ENCODE measurements at regions not wholly inside any gene's neighbourhood (a gene's known extent, or its start where the extent isn't known, plus 50 kb on each side); places are given as distances from the start of the nearest gene placed in this dataset.
A peak's percentile ranks its signal among the peaks of the same experiment; 100 is the strongest.

DNA sequence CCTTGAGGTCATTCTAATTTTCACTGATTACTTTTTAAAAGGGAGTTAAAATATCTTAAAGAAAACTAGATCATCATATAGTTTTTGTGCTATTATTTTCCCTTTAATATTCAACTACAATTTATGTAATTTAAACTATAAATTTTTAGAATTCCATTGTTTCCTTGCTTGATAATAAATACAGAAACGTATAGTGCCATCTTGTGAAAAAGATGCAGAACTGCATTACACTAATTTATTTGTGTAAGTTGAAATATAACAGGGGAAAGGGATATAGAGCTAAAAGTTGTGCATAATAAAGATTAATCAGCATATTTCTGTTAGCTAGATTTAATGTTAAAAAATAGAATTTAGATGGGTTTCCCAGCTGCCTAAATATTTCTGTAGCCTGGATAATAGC is 61.5 kb upstream of the TDRD3 start:
- Histone ChIP-seq H3K36me3 (no peaks in the 10 kb centered on the region), H3K9me3 (no peaks in the 10 kb centered on the region), H3K4me1 (no peaks in the 10 kb centered on the region), H3K27ac (no peak overlapping the region), H3K4me3 (no peak overlapping the region), H3K27me3 (no peaks in the 10 kb centered on the region)
- in situ Hi-C loops (cut with MboI; ENCODE audit: low sequenced_read_pairs in 4 of 4): loop anchor here in 1 of 4 donors (25.0 kb wide), 1 partner anchor 948 kb away; no protein-coding TSS in a partner anchor
- DNase-seq (no peak), ATAC-seq (no peak)
- no peak for TF ChIP-seq POLR2A (IDR thresholded peaks at IDR 0.05)
- TF ChIP-seq, protein P1, sequence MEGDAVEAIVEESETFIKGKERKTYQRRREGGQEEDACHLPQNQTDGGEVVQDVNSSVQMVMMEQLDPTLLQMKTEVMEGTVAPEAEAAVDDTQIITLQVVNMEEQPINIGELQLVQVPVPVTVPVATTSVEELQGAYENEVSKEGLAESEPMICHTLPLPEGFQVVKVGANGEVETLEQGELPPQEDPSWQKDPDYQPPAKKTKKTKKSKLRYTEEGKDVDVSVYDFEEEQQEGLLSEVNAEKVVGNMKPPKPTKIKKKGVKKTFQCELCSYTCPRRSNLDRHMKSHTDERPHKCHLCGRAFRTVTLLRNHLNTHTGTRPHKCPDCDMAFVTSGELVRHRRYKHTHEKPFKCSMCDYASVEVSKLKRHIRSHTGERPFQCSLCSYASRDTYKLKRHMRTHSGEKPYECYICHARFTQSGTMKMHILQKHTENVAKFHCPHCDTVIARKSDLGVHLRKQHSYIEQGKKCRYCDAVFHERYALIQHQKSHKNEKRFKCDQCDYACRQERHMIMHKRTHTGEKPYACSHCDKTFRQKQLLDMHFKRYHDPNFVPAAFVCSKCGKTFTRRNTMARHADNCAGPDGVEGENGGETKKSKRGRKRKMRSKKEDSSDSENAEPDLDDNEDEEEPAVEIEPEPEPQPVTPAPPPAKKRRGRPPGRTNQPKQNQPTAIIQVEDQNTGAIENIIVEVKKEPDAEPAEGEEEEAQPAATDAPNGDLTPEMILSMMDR (IDR thresholded peaks at IDR 0.05 in 4 of 5, conservative IDR thresholded peaks at IDR 0.05 in 1 of 5): peak in 1 of 5 experiments; percentile 47
- intact Hi-C loops (cut with DNase I; ENCODE audit: low total_unique reads): no loop called here

DNA sequence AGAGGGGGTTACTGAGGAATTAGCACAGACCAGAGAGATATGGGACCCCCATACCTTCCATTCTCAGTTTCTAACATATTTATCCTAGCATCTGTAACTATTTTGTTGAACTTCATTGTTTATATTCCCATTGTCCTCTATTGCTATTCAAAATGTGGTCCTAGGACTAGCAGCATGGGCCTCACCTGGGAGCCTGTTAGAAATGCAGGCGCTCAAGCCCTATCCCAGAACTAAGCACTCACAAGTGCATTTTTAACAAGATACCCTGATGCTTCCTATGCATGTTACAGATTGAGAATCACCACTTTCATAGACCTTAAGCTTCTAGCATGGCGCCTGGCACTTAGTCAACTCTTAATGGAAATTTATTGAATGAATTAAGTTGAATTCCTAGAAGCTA is 58.3 kb upstream of the TDRD3 start:
- Histone ChIP-seq H3K27ac (no peak overlapping the region), H3K27me3 (peaks cover 0 to 3% (median 0%) of the 10 kb centered on the region in 3 donors), H3K9me3 (no peaks in the 10 kb centered on the region), H3K4me3 (no peak overlapping the region), H3K4me1 (no peaks in the 10 kb centered on the region), H3K36me3 (no peaks in the 10 kb centered on the region)
- in situ Hi-C loops (cut with MboI; ENCODE audit: low sequenced_read_pairs in 4 of 4): loop anchor here in 1 of 4 donors (25.0 kb wide), 1 partner anchor 951 kb away; no protein-coding TSS in a partner anchor
- TF ChIP-seq POLR2A (IDR thresholded peaks at IDR 0.05): no peak
- TF ChIP-seq, protein P1 (IDR thresholded peaks at IDR 0.05 in 4 of 5, conservative IDR thresholded peaks at IDR 0.05 in 1 of 5): no peak
- intact Hi-C loops (cut with DNase I; ENCODE audit: low total_unique reads): no loop called here
- ATAC-seq (no peak), DNase-seq (no peak)

DNA sequence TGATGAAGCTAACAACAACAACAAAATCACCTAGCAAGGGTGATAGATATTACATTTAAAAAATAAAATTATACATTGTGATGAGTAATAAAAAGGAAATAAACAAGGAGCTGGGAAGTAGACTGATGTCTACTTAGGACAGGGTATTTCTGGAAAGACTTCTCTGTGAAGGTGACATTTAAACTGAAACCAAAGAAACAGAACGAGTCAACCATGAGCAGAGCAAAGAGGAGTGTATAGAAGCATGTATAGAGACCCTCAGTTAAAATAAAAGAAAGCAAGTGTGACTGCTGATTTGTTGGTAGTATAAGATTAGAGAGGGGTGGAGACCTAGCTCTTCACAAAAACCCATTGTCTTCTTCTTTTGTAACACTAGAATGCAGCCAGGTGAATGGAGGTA is 53.0 kb upstream of the TDRD3 start:
- in situ Hi-C loops (cut with MboI; ENCODE audit: low sequenced_read_pairs in 4 of 4) (loop anchor here in 1 of 4 donors (25.0 kb wide), 1 partner anchor 957 kb away; no protein-coding TSS in a partner anchor), intact Hi-C loops (cut with DNase I; ENCODE audit: low total_unique reads) (no loop called here)
- peaks cover 0 to 3% (median 0%) of the 10 kb centered on the region in 3 donors for H3K27me3 ChIP-seq
- no peaks in the 10 kb centered on the region for H3K9me3 ChIP-seq
- no peak overlapping the region for H3K4me3 ChIP-seq
- ATAC-seq: no peak
- TF ChIP-seq POLR2A (IDR thresholded peaks at IDR 0.05): no peak
- TF ChIP-seq, protein P1 (IDR thresholded peaks at IDR 0.05 in 4 of 5, conservative IDR thresholded peaks at IDR 0.05 in 1 of 5): no peak
- H3K36me3 ChIP-seq: no peaks in the 10 kb centered on the region
- no peaks in the 10 kb centered on the region for H3K4me1 ChIP-seq
- H3K27ac ChIP-seq: no peak overlapping the region
- DNase-seq: no peak

DNA sequence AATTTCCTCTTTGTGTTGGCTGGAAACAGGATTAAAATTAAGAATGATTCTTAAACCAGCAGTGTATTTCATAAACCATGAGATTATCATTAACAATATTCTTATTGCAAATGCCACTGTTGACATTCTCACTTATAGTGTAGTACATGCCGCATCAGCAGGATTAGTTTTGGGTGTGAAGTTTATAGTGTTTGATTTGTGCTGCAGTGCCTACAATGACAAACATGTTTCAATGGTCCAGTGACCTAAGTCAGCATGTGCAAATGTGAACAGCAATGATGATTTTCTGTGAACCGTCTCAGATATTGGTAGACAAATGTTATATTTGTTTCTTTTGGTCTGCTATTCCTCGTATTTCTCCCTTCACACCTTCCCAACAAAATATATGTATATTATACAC is 49.8 kb upstream of the TDRD3 start:
- no peak for TF ChIP-seq POLR2A (IDR thresholded peaks at IDR 0.05)
- TF ChIP-seq, protein P1 (IDR thresholded peaks at IDR 0.05 in 4 of 5, conservative IDR thresholded peaks at IDR 0.05 in 1 of 5): no peak
- DNase-seq (no peak), ATAC-seq (no peak)
- no peaks in the 10 kb centered on the region for H3K36me3 ChIP-seq
- H3K27me3 ChIP-seq: no peaks in the 10 kb centered on the region
- H3K4me1 ChIP-seq: no peaks in the 10 kb centered on the region
- no peak overlapping the region for H3K27ac ChIP-seq
- in situ Hi-C loops (cut with MboI; ENCODE audit: low sequenced_read_pairs in 4 of 4): loop anchor here in 1 of 4 donors (25.0 kb wide), 1 partner anchor 960 kb away; no protein-coding TSS in a partner anchor
- intact Hi-C loops (cut with DNase I; ENCODE audit: low total_unique reads): no loop called here
- no peaks in the 10 kb centered on the region for H3K9me3 ChIP-seq
- no peak overlapping the region for H3K4me3 ChIP-seq
